ENCODE measurements at regions not wholly inside any gene's neighbourhood (a gene's known extent, or its start where the extent isn't known, plus 50 kb on each side); places are given as distances from the start of the nearest gene placed in this dataset.

- no peak for TF ChIP-seq CHD7 (IDR thresholded peaks at IDR 0.05; ENCODE audit: insufficient replicate concordance, low read length)
- TF ChIP-seq EGR1 (IDR thresholded peaks at IDR 0.05; ENCODE audit: borderline replicate concordance, low read depth, low read length), result no peak
These were observed 454.3 kb upstream of the CTNND2 start (continued) for GRCh38 chr5:12358371-12359090.

Data from H1 (cell line).